ENCODE measurements at regions not wholly inside any gene's neighbourhood (a gene's known extent, or its start where the extent isn't known, plus 50 kb on each side); places are given as distances from the start of the nearest gene placed in this dataset.

DNA sequence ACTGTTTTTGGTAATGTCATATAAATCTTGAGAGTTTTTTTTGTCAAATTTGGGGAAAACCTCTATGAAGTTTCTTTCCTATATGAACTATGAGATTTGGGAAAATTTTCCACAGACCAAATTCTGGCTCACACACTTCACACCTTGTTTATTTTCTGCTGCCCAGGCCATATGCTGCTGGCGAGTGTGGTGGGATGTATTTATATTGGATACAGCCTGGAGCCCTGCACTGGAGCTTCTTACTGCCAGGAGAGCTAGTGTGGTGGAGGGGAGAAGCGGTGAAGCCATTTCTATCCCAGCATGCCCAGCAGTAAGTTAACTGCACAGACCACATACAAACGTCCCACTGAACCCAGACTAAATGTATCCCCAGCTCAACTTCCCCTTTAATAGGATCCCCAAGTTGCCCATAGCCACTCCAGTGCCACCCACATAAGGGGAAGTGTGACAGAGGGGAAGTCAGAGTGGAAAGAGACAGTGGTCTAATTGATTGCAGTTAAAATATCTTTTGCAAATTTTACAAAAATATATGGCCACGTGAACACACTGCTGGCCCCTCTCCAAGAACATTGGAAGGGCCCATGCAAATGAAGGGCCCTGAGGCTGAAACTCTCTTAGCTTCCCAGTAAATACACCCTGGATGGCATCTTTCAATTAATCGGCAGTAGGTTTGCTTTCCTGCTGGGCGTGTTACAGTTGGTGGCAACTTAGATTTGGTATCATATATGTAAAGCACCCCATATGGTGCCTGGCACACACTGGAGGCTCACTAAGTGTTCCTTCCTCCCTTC is 146.6 kb upstream of the ITGA6 start:
- TF ChIP-seq EZH2 (IDR thresholded peaks at IDR 0.05; ENCODE audit: insufficient read depth, poor library complexity, severe bottlenecking), result no peak
- TF ChIP-seq EZH2phosphoT487 (IDR thresholded peaks at IDR 0.05; ENCODE audit: insufficient read depth, low read depth), result no peak

Data from GM23248 (cell line).